Suppressor macrophage (primary cell): ENCODE measurements at regions not wholly inside any gene's neighbourhood (a gene's known extent, or its start where the extent isn't known, plus 50 kb on each side); places are given as distances from the start of the nearest gene placed in this dataset.
A peak's percentile ranks its signal among the peaks of the same experiment; 100 is the strongest.

Experiments used
- DNase-seq, 4 experiments: peaks; one replicate each; pipeline ENCODE4 v3.0.0-alpha.2; 2020 to 2022

GRCh38 chr10:62453274-62453673, 79.1 kb downstream of the ZNF365 start:
- DNase-seq, result no peak

DNA sequence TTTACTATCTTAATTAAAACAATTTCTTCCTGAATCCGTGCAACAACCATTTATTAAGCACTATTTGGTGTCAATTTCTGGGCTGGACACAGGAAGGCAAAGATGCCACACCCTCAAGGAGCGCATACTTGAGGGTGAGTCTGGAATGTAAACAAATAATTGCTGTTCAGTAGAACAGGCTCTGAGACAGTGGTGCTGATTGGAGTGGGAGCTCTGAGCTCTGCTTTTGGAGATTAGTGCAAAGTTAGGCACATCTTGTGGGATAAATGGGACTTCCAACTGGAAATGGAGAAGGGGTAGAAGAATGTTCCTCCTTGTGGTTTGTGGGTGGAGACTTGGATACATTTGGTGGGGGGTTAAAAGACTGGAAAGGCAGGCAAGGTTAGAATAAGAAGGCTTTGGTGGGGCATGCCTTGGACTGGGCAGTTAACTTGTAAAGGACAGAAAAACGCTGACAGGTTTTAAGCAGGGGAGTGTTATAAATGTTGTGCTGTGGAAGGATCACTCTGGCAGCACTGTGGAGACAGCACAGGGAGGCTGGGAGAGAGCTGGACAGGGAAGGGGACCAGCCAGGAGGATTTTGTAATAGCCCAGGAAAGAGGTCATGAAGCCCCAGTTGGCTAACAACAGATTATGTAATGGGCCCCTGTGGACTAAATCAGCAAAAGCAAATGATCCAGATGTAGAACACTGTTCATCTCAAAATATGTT, 80.7 kb downstream of the ZNF365 start:
- DNase-seq, result peak; percentile 22 to 64 (median 59)

GRCh38 chr10:62456611-62457101, 82.5 kb downstream of the ZNF365 start:
- DNase-seq, result peak; percentile 59 to 82 (median 70)

GRCh38 chr10:62457196-62457595, 83.0 kb downstream of the ZNF365 start:
- DNase-seq, result no peak

DNA sequence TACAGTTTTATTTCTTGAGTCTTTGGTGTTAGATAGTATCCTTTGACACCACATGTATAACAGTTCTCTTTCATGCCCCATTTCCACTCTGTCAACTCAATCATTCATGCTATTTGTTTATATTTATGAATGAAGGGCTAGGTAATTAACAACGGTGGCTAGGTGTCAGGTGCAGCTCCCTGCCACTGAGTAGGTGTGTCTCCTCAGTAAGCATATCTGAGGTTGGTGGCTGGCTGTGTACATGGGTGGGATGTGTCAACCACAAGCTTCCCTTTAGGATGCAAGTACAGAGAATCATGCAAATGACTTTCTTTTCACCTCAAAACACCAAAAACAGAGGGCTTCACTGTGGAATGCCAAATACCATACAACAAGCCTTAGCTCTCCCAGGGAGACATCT, 83.4 kb downstream of the ZNF365 start:
- no peak for DNase-seq

- DNase-seq, result no peak
Observed at GRCh38 chr10:62459072-62459471, 84.9 kb downstream of the ZNF365 start.

DNA sequence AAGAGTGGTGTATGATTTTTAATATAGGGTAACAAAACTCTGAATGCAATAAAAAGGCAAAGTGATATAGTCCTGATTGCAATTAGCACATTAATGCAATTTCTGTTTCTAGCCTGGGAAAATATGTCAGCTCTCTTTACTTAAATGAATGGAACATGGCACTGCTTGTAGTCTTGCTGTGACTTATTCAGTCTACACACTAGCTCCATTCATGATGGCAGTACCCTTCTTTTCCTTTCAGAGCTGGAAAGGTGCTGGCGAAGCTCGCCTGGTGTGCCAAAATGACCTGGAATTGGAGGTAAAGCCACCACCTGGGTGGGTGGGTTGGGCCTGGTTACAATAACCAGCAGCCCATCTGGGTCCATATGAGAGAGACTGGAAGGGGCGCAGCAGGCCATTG, 85.3 kb downstream of the ZNF365 start:
- no peak for DNase-seq

GRCh38 chr10:62460393-62460792, 86.2 kb downstream of the ZNF365 start:
- DNase-seq, result no peak

GRCh38 chr10:62461120-62461519, 87.0 kb downstream of the ZNF365 start:
- no peak for DNase-seq

- peak in 2 of 4 experiments; percentile 15 to 42 for DNase-seq
Observed at GRCh38 chr10:62462461-62462860, 88.3 kb downstream of the ZNF365 start.

GRCh38 chr10:62463364-62463763, 89.2 kb downstream of the ZNF365 start:
- DNase-seq, result no peak

GRCh38 chr10:62464308-62464707, 90.1 kb downstream of the ZNF365 start:
- DNase-seq, result no peak

- no peak for DNase-seq
Observed at GRCh38 chr10:62466590-62466989, 92.4 kb downstream of the ZNF365 start.

DNA sequence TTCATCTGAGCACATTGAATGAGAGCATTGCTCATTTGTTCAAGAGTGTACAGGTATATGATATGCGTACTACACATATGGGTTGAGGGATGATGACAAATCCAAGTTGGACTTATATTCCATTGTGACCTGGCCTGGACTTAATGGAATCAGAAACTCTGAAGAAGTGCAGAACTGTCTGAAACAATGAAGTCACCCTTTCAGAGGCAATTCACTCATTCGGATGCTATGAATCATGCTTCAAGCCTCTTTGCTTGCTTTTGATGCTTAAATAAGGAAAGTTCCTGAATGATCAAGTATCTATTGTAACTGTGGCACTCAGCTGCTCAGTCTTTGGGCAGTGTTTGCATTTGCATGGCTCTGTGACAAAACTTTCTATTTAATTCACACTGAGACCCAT, 93.4 kb downstream of the ZNF365 start:
- no peak for DNase-seq

GRCh38 chr10:62471711-62472110, 97.5 kb downstream of the ZNF365 start:
- DNase-seq, result no peak

GRCh38 chr10:62473241-62473640, 99.1 kb downstream of the ZNF365 start:
- peak in 2 of 4 experiments; percentile 47 to 49 for DNase-seq

- no peak for DNase-seq
Observed at GRCh38 chr10:62475551-62475950, 101.4 kb downstream of the ZNF365 start.

DNA sequence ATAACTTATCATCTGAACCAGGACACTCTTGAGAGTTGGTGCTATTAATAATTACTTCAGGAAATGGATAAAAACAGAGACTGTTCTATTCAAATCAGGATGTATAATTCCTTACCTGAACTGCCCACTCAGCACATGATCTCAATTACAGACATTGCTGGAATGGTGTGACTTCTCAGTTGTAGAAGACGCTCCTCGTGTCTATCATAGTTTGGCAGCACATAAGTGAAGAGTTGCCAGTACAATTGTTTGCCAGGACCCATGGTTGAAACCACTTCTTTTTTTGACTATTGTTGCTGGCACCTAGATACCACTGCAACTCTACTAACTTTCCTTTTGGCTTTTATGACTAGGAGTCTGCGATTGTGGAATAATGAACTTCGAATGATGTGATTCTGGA, 105.4 kb downstream of the ZNF365 start:
- no peak for DNase-seq

- peak in 2 of 4 experiments; percentile 43 to 54 for DNase-seq
Observed at GRCh38 chr10:62480196-62480595, 106.0 kb downstream of the ZNF365 start.

DNA sequence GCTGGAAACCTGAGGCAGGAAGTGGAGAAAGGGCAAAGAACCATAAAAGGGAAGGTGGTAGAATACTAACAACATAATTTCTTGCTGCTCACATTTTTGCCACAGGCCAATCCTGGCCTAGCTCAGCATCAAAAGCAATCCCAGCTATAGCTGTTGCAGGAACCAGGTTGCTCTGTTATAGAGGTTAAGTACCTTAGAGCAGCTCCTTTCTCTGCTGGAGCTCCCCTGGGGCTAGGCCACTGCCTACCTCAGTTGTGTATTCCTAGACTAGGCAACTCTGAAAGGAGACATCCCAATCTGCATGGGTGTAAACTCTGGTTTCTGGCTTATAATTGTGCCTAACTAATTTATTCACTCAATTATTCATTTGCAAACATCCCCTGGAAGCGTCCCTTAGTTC, 108.4 kb downstream of the ZNF365 start:
- DNase-seq, result no peak

GRCh38 chr10:62491597-62491996, 117.4 kb downstream of the ZNF365 start:
- DNase-seq, result peak in 2 of 4 experiments; percentile 36 to 51

DNA sequence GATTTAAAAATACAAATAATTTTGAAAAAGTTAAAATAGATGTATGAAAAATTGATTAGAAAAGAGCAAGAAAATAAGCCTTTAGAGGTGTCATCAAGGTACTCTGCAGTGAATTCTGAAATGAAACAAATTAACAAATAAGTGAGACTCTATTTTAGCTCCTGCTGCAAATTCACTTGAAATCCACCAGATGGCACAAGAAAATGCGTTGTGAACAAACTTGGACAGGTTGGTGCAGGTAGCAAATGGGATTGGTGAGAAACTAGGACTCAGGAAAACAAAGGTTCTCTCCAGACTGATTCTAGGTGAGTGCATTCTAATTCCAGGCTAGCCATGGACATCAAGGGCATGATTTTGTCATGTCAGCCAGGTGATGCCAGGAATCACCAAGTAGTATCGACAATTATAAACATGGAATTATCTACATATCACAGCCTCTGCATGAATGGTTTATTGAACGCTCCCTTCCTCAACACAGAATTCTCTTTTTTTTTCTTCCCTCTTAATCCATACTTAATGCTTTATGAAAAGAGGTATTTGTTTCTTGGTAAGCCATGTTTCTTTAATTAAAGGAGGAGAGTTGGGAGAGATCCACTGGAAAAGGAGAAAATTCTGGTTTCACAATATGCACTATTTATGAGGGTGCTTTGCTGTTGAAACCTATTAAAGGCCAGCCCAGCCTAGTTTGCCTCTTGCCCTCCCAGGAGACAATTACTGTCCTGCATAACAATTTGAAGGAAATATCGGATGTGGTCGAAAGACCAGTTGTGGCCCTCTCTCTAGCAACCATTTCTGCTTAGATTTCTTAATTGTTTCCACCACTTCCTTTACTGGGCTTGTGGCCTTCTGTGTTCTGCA, 118.1 kb downstream of the ZNF365 start:
- DNase-seq, result peak; percentile 51 to 81 (median 72)

- DNase-seq, result no peak
Observed at GRCh38 chr10:62492870-62493180, 118.7 kb downstream of the ZNF365 start.

DNA sequence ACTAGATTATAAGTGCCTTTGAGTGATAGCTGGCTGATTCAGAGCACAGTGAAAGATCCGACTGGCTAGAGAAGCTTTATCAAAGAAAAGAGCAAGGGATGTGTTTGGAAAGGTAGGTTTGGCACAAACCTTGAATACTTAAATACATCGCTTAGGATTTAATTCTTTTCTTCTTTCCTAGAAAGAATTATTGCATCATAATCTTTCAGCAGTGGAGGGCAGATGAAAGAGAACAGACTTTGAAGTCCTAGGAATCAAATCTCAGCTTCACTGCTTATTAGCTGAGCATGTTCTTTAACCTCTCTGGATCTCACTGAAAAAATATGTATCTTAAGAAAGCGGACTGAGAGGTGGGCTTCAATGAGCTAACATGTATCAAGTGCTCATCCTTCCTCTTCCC, 122.8 kb downstream of the ZNF365 start:
- no peak for DNase-seq
